Frontal cortex (tissue), 4 donors: ENCODE measurements at regions not wholly inside any gene's neighbourhood (a gene's known extent, or its start where the extent isn't known, plus 50 kb on each side); places are given as distances from the start of the nearest gene placed in this dataset. TPM values are rescaled to one million over a fixed set of nuclear protein-coding genes. Genes with fewer than 3 reads are reported as not detected.

Experiments
- DNase-seq, 2 donors: peaks; one replicate each; pipeline ENCODE4 v3.0.0; 2012; ENCODE audit warnings: low spot score in 2 of 2
- FAIRE-seq: peaks from 2 replicates; lab custom pipeline; 2012; peaks lifted over from hg19 to GRCh38; lab: Jason Lieb, UNC
- small RNA-seq: library from RNA; depleted of rRNA; stranded (forward); fragments of <200 nt; gene quantifications from one replicate; pipeline ENCODE3, GENCODE V24; 2014
- donor health status: control.
- donor health status: control.
- donor health status: control.

GRCh38 chr15:91769476-91769875 is 84.0 kb upstream of the SLCO3A1 start:
- DNase-seq (no peak), FAIRE-seq (no peak)

- no peak for DNase-seq
- FAIRE-seq: no peak
Measured at GRCh38 chr15:91769894-91770293, 83.6 kb upstream of the SLCO3A1 start.

- FAIRE-seq: no peak
Measured at GRCh38 chr15:91776104-91776503, 77.4 kb upstream of the SLCO3A1 start.

GRCh38 chr15:91779960-91780359 is 73.5 kb upstream of the SLCO3A1 start:
- FAIRE-seq (no peak), DNase-seq (no peak)

More at GRCh38 chr15:91776104-91776503, 77.4 kb upstream of the SLCO3A1 start:
- no peak for DNase-seq

- FAIRE-seq (no peak), DNase-seq (no peak)
Measured at GRCh38 chr15:91780387-91780786, 73.1 kb upstream of the SLCO3A1 start.

GRCh38 chr15:91782221-91782620 is 71.3 kb upstream of the SLCO3A1 start:
- no peak for DNase-seq
- no peak for FAIRE-seq

- DNase-seq (no peak), FAIRE-seq (no peak)
Measured at GRCh38 chr15:91783008-91783407, 70.5 kb upstream of the SLCO3A1 start.

GRCh38 chr15:91783451-91783850 is 70.1 kb upstream of the SLCO3A1 start:
- no peak for DNase-seq
- no peak for FAIRE-seq

GRCh38 chr15:91784973-91785709 is 68.4 kb upstream of the SLCO3A1 start:
- DNase-seq (no peak), FAIRE-seq (no peak)

GRCh38 chr15:91787198-91787597 is 66.3 kb upstream of the SLCO3A1 start:
- no peak for DNase-seq
- no peak for FAIRE-seq

GRCh38 chr15:91789136-91789535 is 64.4 kb upstream of the SLCO3A1 start:
- DNase-seq (no peak), FAIRE-seq (no peak)

GRCh38 chr15:91790836-91791235 is 62.7 kb upstream of the SLCO3A1 start:
- no peak for FAIRE-seq
- no peak for DNase-seq

- no peak for FAIRE-seq
Measured at GRCh38 chr15:91793771-91794170, 59.7 kb upstream of the SLCO3A1 start.

GRCh38 chr15:91795235-91795634 is 58.3 kb upstream of the SLCO3A1 start:
- DNase-seq (no peak), FAIRE-seq (no peak)

More at GRCh38 chr15:91793771-91794170, 59.7 kb upstream of the SLCO3A1 start:
- DNase-seq: no peak

GRCh38 chr15:91801836-91802534 is 51.5 kb upstream of the SLCO3A1 start:
- DNase-seq: no peak
- no peak for FAIRE-seq

GRCh38 chr15:91803260-91803659 is 50.2 kb upstream of the SLCO3A1 start:
- FAIRE-seq (no peak), DNase-seq (no peak)

Small RNA genes lying in the stretch of these regions (small RNA-seq; reads per million reads assigned to genes)
- not detected for gene AC107958.1
